Muscle of leg (tissue), 3 donors: ENCODE measurements at regions not wholly inside any gene's neighbourhood (a gene's known extent, or its start where the extent isn't known, plus 50 kb on each side); places are given as distances from the start of the nearest gene placed in this dataset.
"Not testable (repeated sequence)": the region's sequence is repeated elsewhere in the genome, so short reads cannot be mapped to it uniquely, and the experiment has no call there.

Experiments
- DNase-seq: peaks from one replicate; pipeline ENCODE4 v3.0.0; 2013
- H3K27ac ChIP-seq: one replicate; pipeline ENCODE4 v1.5.1; 2013; ENCODE audit warnings: mild to moderate bottlenecking, low read length, control low read depth
- H3K27me3 ChIP-seq: one replicate; pipeline ENCODE4 v1.6.1; 2013; ENCODE audit warnings: low read length; ENCODE audit not compliant: control insufficient read depth, insufficient read depth
- H3K36me3 ChIP-seq: one replicate; pipeline ENCODE4 v1.6.1; 2013; ENCODE audit warnings: low read length; ENCODE audit not compliant: control insufficient read depth, insufficient read depth
- H3K4me1 ChIP-seq: one replicate; pipeline ENCODE4 v1.6.1; 2013; ENCODE audit warnings: low read length; ENCODE audit not compliant: control insufficient read depth, insufficient read depth
- H3K4me3 ChIP-seq: one replicate; pipeline ENCODE4 v1.5.1; 2013; ENCODE audit warnings: low read length, control low read depth
- H3K9me3 ChIP-seq: replicated peaks from 2 replicates; pipeline ENCODE4 v1.6.1; 2013; ENCODE audit warnings: low read depth, low read length; ENCODE audit not compliant: control insufficient read depth
- WGBS: methylation state at CpG from one replicate; pipeline ENCODE4 v1.1.5; 2013; ENCODE audit warnings: missing lambda C conversion rate; ENCODE audit not compliant: insufficient coverage; 5-methylcytosine and 5-hydroxymethylcytosine counted together

GRCh38 chr6:85071845-85072244 is 307.4 kb upstream of the TBX18 start:
- not testable (repeated sequence) for DNase-seq, H3K4me3 ChIP-seq, H3K27me3 ChIP-seq, H3K4me1 ChIP-seq, H3K9me3 ChIP-seq, H3K27ac ChIP-seq, H3K36me3 ChIP-seq
- no CpG with 5 or more reads among the region's 6 CpGs for WGBS

DNA sequence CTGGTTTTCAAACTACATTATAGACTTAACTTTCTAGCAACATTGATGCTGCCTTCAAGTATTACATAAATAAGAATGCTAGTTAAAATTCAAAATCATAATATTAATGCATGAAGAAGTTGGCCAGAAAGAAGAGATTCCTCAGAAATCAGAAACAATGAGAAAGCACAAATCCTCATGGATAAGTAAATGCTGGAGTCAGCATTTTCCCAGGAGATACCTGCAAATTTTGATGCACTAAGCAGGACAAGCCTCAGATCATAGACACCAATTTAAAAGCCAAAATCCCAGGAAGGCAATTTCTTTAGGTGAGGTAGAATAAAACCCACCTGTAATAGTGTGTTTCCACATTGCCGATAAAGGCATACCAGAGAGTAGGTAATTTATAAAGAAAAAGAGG is 305.2 kb upstream of the TBX18 start:
- H3K36me3 ChIP-seq = no peaks in the 10 kb centered on the region
- no peak overlapping the region for H3K4me3 ChIP-seq
- H3K27me3 ChIP-seq = no peaks in the 10 kb centered on the region
- WGBS = no CpG with 5 or more reads among the region's 1 CpG
- H3K27ac ChIP-seq = no peak overlapping the region
- H3K9me3 ChIP-seq = no peaks in the 10 kb centered on the region
- DNase-seq = no peak
- no peaks in the 10 kb centered on the region for H3K4me1 ChIP-seq

GRCh38 chr6:85068221-85068620 is 303.8 kb upstream of the TBX18 start:
- DNase-seq = peak; percentile 11
- WGBS = no CpG with 5 or more reads among the region's 2 CpGs
- H3K9me3 ChIP-seq = no peaks in the 10 kb centered on the region
- no peaks in the 10 kb centered on the region for H3K27me3 ChIP-seq
- H3K27ac ChIP-seq = no peak overlapping the region
- H3K4me1 ChIP-seq = no peaks in the 10 kb centered on the region
- no peak overlapping the region for H3K4me3 ChIP-seq
- no peaks in the 10 kb centered on the region for H3K36me3 ChIP-seq

- Histone ChIP-seq H3K36me3 (no peaks in the 10 kb centered on the region), H3K9me3 (no peaks in the 10 kb centered on the region), H3K27me3 (no peaks in the 10 kb centered on the region), H3K4me1 (no peaks in the 10 kb centered on the region), H3K27ac (no peak overlapping the region), H3K4me3 (no peak overlapping the region)
- DNase-seq = peak; percentile 51
- no CpG with 5 or more reads among the region's 5 CpGs for WGBS
These were observed 301.9 kb upstream of the TBX18 start for GRCh38 chr6:85066266-85066665.

GRCh38 chr6:85065831-85066230 is 301.4 kb upstream of the TBX18 start:
- Histone ChIP-seq H3K27me3 (no peaks in the 10 kb centered on the region), H3K9me3 (no peaks in the 10 kb centered on the region), H3K4me1 (no peaks in the 10 kb centered on the region), H3K27ac (no peak overlapping the region), H3K4me3 (no peak overlapping the region), H3K36me3 (no peaks in the 10 kb centered on the region)
- DNase-seq = peak; percentile 63

- Histone ChIP-seq H3K27me3 (no peaks in the 10 kb centered on the region), H3K4me3 (no peak overlapping the region), H3K4me1 (no peaks in the 10 kb centered on the region), H3K36me3 (no peaks in the 10 kb centered on the region), H3K9me3 (no peaks in the 10 kb centered on the region), H3K27ac (no peak overlapping the region)
- WGBS = no CpG with 5 or more reads among the region's 4 CpGs
- no peak for DNase-seq
These were observed 299.2 kb upstream of the TBX18 start for GRCh38 chr6:85063611-85064010.

DNA sequence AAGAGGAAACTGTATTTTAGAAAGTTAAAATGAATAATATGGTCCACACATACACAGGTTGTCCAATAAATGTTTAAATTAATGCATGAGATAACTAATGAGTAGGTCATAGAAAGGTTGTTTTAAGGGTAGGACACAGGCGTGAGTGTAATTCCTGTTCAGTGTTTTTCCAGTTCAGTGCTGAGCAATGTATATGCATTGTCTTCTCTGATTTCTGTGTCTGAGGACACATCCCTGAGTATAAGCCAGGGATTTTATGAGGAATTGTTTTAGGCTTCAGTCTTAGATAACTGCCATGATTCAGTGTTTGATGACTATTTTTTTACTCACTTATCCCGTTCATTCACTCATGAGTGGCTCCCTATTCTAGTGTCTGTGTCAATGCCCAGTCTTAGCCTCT is 298.5 kb upstream of the TBX18 start:
- no peak for DNase-seq
- Histone ChIP-seq H3K27ac (no peak overlapping the region), H3K4me1 (no peaks in the 10 kb centered on the region), H3K9me3 (no peaks in the 10 kb centered on the region), H3K4me3 (no peak overlapping the region), H3K27me3 (no peaks in the 10 kb centered on the region), H3K36me3 (no peaks in the 10 kb centered on the region)
- WGBS = 88% methylated on average over 1 of the region's 2 CpGs

GRCh38 chr6:85058806-85059205 is 294.4 kb upstream of the TBX18 start:
- Histone ChIP-seq H3K4me3 (no peak overlapping the region), H3K27me3 (no peaks in the 10 kb centered on the region), H3K36me3 (no peaks in the 10 kb centered on the region), H3K9me3 (no peaks in the 10 kb centered on the region), H3K4me1 (no peaks in the 10 kb centered on the region), H3K27ac (no peak overlapping the region)
- DNase-seq = no peak
- WGBS = no CpG with 5 or more reads among the region's 2 CpGs

GRCh38 chr6:85050149-85050548 is 285.8 kb upstream of the TBX18 start:
- Histone ChIP-seq H3K27me3 (no peaks in the 10 kb centered on the region), H3K9me3 (no peaks in the 10 kb centered on the region), H3K36me3 (no peaks in the 10 kb centered on the region), H3K4me3 (no peak overlapping the region), H3K27ac (no peak overlapping the region), H3K4me1 (no peaks in the 10 kb centered on the region)
- DNase-seq = no peak

- no peaks in the 10 kb centered on the region for H3K4me1 ChIP-seq
These were observed 284.9 kb upstream of the TBX18 start for GRCh38 chr6:85049282-85049681.

DNA sequence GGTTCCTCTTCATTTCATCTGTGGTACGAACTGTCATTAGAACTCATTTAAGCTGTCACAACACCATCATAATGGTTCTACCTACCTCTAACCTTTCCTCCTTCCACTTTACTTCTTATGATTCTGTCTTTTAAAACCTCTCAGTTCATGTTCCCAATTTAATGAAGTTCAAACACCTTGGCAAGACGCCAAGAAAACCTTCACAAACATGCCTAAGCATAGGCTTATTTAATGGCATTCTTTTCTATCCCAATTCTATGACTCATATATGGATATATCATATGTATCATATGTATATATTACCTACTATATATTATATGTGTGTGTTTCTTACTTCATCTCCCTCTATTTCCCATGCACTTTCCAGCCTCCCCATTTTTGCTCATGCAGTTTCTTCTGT is 283.4 kb upstream of the TBX18 start:
- H3K36me3 ChIP-seq = no peaks in the 10 kb centered on the region
- no peaks in the 10 kb centered on the region for H3K4me1 ChIP-seq
- no peaks in the 10 kb centered on the region for H3K9me3 ChIP-seq
- no peak overlapping the region for H3K4me3 ChIP-seq
- H3K27me3 ChIP-seq = no peaks in the 10 kb centered on the region
- DNase-seq = no peak
- WGBS = 100% methylated on average over 1 of the region's 2 CpGs
- H3K27ac ChIP-seq = no peak overlapping the region

More at GRCh38 chr6:85049282-85049681, 284.9 kb upstream of the TBX18 start:
- WGBS = no CpG with 5 or more reads among the region's 2 CpGs
- Histone ChIP-seq H3K27ac (no peak overlapping the region), H3K9me3 (no peaks in the 10 kb centered on the region), H3K4me3 (no peak overlapping the region), H3K36me3 (no peaks in the 10 kb centered on the region), H3K27me3 (no peaks in the 10 kb centered on the region)
- no peak for DNase-seq
